H9 (cell line): ENCODE measurements at regions not wholly inside any gene's neighbourhood (a gene's known extent, or its start where the extent isn't known, plus 50 kb on each side); places are given as distances from the start of the nearest gene placed in this dataset.

Source experiments
- DNase-seq: peaks from one replicate; pipeline ENCODE4 v3.0.0-alpha.2; 2017
- H2AFZ ChIP-seq: one replicate; pipeline ENCODE4 v1.6.1; 2013; ENCODE audit warnings: mild to moderate bottlenecking, low read length, control low read depth, moderate library complexity
- H2AK5ac ChIP-seq: 2 replicates; pipeline ENCODE4 v1.6.1; 2013; ENCODE audit warnings: low read length, control low read depth, mixed read lengths; ENCODE audit not compliant: insufficient read length
- H2BK120ac ChIP-seq: one replicate; pipeline ENCODE4 v1.6.1; 2013; ENCODE audit warnings: low read depth, mild to moderate bottlenecking, low read length, control low read depth, inconsistent platforms; ENCODE audit not compliant: poor library complexity, severe bottlenecking
- H2BK12ac ChIP-seq: 2 replicates; pipeline ENCODE4 v1.6.1; 2013; ENCODE audit warnings: low read length, control low read depth, mixed read lengths, low read depth; ENCODE audit not compliant: insufficient read length
- H2BK15ac ChIP-seq: 2 replicates; pipeline ENCODE4 v1.6.1; 2013; ENCODE audit warnings: low read depth, low read length, control low read depth
- H2BK20ac ChIP-seq: one replicate; pipeline ENCODE4 v1.6.1; 2013; ENCODE audit warnings: low read depth, mild to moderate bottlenecking, low read length, control low read depth, inconsistent platforms; ENCODE audit not compliant: poor library complexity, severe bottlenecking
- H2BK5ac ChIP-seq: 2 replicates; pipeline ENCODE4 v1.6.1; 2013; ENCODE audit warnings: low read length, control low read depth, mixed read lengths; ENCODE audit not compliant: insufficient read length
- H3K14ac ChIP-seq: 2 replicates; pipeline ENCODE4 v1.6.1; 2013; ENCODE audit warnings: low read length, control low read depth; ENCODE audit not compliant: insufficient read depth
- H3K18ac ChIP-seq: 2 replicates; pipeline ENCODE4 v1.6.1; 2013; ENCODE audit warnings: low read depth, mild to moderate bottlenecking, mixed read lengths, low read length, control low read depth; ENCODE audit not compliant: insufficient read length
- H3K23ac ChIP-seq: 2 replicates; pipeline ENCODE4 v1.6.1; 2013; ENCODE audit warnings: low read length, control low read depth, mixed read lengths, low read depth; ENCODE audit not compliant: insufficient read length
- H3K23me2 ChIP-seq: 2 replicates; pipeline ENCODE4 v1.6.1; 2013; ENCODE audit warnings: low read depth, mild to moderate bottlenecking, mixed read lengths, low read length, control low read depth; ENCODE audit not compliant: insufficient read length, poor library complexity, severe bottlenecking
- H3K27ac ChIP-seq: 2 replicates; pipeline ENCODE4 v1.5.1; 2013; ENCODE audit warnings: low read length, control low read depth, mixed read lengths, low read depth; ENCODE audit not compliant: insufficient read length
- H3K27me3 ChIP-seq: 2 replicates; pipeline ENCODE4 v1.6.1; 2013; ENCODE audit warnings: low read length, control low read depth, inconsistent platforms; ENCODE audit not compliant: insufficient read depth
- H3K4ac ChIP-seq: 2 replicates; pipeline ENCODE4 v1.6.1; 2013; ENCODE audit warnings: low read depth, mild to moderate bottlenecking, control low read depth, inconsistent platforms, low read length, moderate library complexity
- H3K4me1 ChIP-seq: 2 replicates; pipeline ENCODE4 v1.6.1; 2013; ENCODE audit warnings: low read length, control low read depth, inconsistent platforms; ENCODE audit not compliant: insufficient read depth
- H3K4me2 ChIP-seq: 2 replicates; pipeline ENCODE4 v1.6.1; 2013; ENCODE audit warnings: low read length, control low read depth, mixed read lengths; ENCODE audit not compliant: insufficient read length, insufficient read depth
- H3K56ac ChIP-seq: 2 replicates; pipeline ENCODE4 v1.6.1; 2013; ENCODE audit warnings: low read depth, mild to moderate bottlenecking, mixed read lengths, low read length, control low read depth; ENCODE audit not compliant: insufficient read length
- H3K79me1 ChIP-seq: 2 replicates; pipeline ENCODE4 v1.6.1; 2013; ENCODE audit warnings: low read depth, mild to moderate bottlenecking, moderate library complexity, low read length, control low read depth, inconsistent platforms; ENCODE audit not compliant: insufficient read depth, poor library complexity, severe bottlenecking
- H3K79me2 ChIP-seq: 2 replicates; pipeline ENCODE4 v1.6.1; 2013; ENCODE audit warnings: low read length, control low read depth, inconsistent platforms; ENCODE audit not compliant: insufficient read depth
- H3K9ac ChIP-seq: 2 replicates; pipeline ENCODE4 v1.6.1; 2013; ENCODE audit warnings: low read length, control low read depth, mixed read lengths; ENCODE audit not compliant: insufficient read length; ENCODE audit errors: extremely low read depth
- H3K9me3 ChIP-seq: one replicate; pipeline ENCODE4 v1.6.1; 2013; ENCODE audit warnings: low read depth, low read length, inconsistent platforms; ENCODE audit not compliant: control insufficient read depth
- H3T11ph ChIP-seq: one replicate; pipeline ENCODE4 v1.6.1; 2013; ENCODE audit warnings: mild to moderate bottlenecking, low read length, control low read depth, inconsistent platforms
- H4K20me1 ChIP-seq: one replicate; pipeline ENCODE4 v1.6.1; 2013; ENCODE audit not compliant: control insufficient read depth, insufficient read length, insufficient read depth
- H4K5ac ChIP-seq: 2 replicates; pipeline ENCODE4 v1.6.1; 2013; ENCODE audit warnings: low read depth, mild to moderate bottlenecking, mixed read lengths, low read length, control low read depth; ENCODE audit not compliant: insufficient read length
- H4K8ac ChIP-seq: replicated peaks from 2 replicates; pipeline ENCODE4 v1.6.1; 2013; ENCODE audit warnings: low read length, control low read depth, mixed read lengths, low read depth; ENCODE audit not compliant: insufficient read length
- H4K91ac ChIP-seq: 2 replicates; pipeline ENCODE4 v1.6.1; 2013; ENCODE audit warnings: low read depth, mild to moderate bottlenecking, moderate library complexity, mixed read lengths, low read length, control low read depth; ENCODE audit not compliant: insufficient read length
- H3K27ac Mint-ChIP-seq, 3 experiments: 2 replicates in 2 of 3; 3 replicates in 1 of 3; pipeline ENCODE4 v1.8.0; 2020 to 2021; ENCODE audit warnings: mixed read lengths in 3 of 3, mild to moderate bottlenecking in 1 of 3, moderate library complexity in 1 of 3
- H3K27me3 Mint-ChIP-seq: 2 replicates; pipeline ENCODE4 v1.8.0; 2021; ENCODE audit warnings: low read depth, mild to moderate bottlenecking, moderate library complexity, mixed read lengths
- H3K36me3 Mint-ChIP-seq, 3 experiments: 2 replicates in 2 of 3; 3 replicates in 1 of 3; pipeline ENCODE4 v1.8.0; 2020 to 2021; ENCODE audit warnings: low read depth in 3 of 3, mixed read lengths in 3 of 3; ENCODE audit not compliant: insufficient read depth in 1 of 3
- H3K4me1 Mint-ChIP-seq, 2 experiments: 2 replicates each; pipeline ENCODE4 v1.8.0; 2020; ENCODE audit warnings: mixed read lengths in 2 of 2
- H3K4me3 Mint-ChIP-seq, 2 experiments: 2 replicates in 1 of 2; 3 replicates in 1 of 2; pipeline ENCODE4 v1.8.0; 2020 to 2021; ENCODE audit warnings: mild to moderate bottlenecking in 2 of 2, mixed read lengths in 2 of 2, moderate library complexity in 1 of 2
- H3K9me3 Mint-ChIP-seq, 2 experiments: 2 replicates in 1 of 2; 3 replicates in 1 of 2; pipeline ENCODE4 v1.8.0; 2020; ENCODE audit warnings: mild to moderate bottlenecking in 2 of 2, mixed read lengths in 2 of 2, moderate library complexity in 1 of 2
- CTCF ChIP-seq: fragments of 200-600 bp; sonication (generic); conservative IDR thresholded peaks from 3 replicates; pipeline ENCODE4 v1.8.0; 2021; ENCODE audit warnings: antibody characterized with exemption, mild to moderate bottlenecking
- WGBS: extraction: QIAGEN DNeasy Blood & Tissue Kit; methylation state at CpG from one replicate; pipeline ENCODE4 v1.1.7; 2013; ENCODE audit warnings: missing lambda C conversion rate, low lambda C conversion rate, mixed read lengths; ENCODE audit not compliant: insufficient read length; ENCODE audit errors: extremely low coverage; 5-methylcytosine and 5-hydroxymethylcytosine counted together

- no peak for DNase-seq
- no peak overlapping the region for H4K5ac ChIP-seq
- no peaks in the 10 kb centered on the region for H3K79me1 ChIP-seq
- H3K4me1 ChIP-seq: no peaks in the 10 kb centered on the region
- H3K23ac ChIP-seq: no peak overlapping the region
- no peak overlapping the region for H2AFZ ChIP-seq
- H2BK5ac ChIP-seq: no peak overlapping the region
- no peak overlapping the region for H3T11ph ChIP-seq
- H3K4me2 ChIP-seq: no peak overlapping the region
- H4K91ac ChIP-seq: no peak overlapping the region
- H2BK120ac ChIP-seq: no peak overlapping the region
- H3K4ac ChIP-seq: no peak overlapping the region
- no peak overlapping the region for H3K9ac ChIP-seq
- H3K14ac ChIP-seq: no peak overlapping the region
- Mint-ChIP-seq H3K4me3 (no peak overlapping the region), H3K9me3 (peaks cover 82 to 93% of the 10 kb centered on the region in 2 experiments), H3K27me3 (peaks cover 3% of the 10 kb centered on the region; the same call in 1 of the 2 replicates), H3K36me3 (peaks cover 0 to 22% (median 5%) of the 10 kb centered on the region in 3 experiments; a peak in 5 of 7 replicates), H3K4me1 (no peaks in the 10 kb centered on the region), H3K27ac (no peak overlapping the region)
- no peak overlapping the region for H2BK15ac ChIP-seq
- no peak overlapping the region for H4K8ac ChIP-seq
- H3K18ac ChIP-seq: no peak overlapping the region
- H3K27me3 ChIP-seq: no peaks in the 10 kb centered on the region
- no peaks in the 10 kb centered on the region for H4K20me1 ChIP-seq
- H3K56ac ChIP-seq: no peak overlapping the region
- no CpG with 5 or more reads among the region's 9 CpGs for WGBS
- H3K23me2 ChIP-seq: no peaks in the 10 kb centered on the region
- no peaks in the 10 kb centered on the region for H3K79me2 ChIP-seq
- TF ChIP-seq CTCF: no peak
- H3K27ac ChIP-seq: no peak overlapping the region
- H2AK5ac ChIP-seq: no peak overlapping the region
- H2BK20ac ChIP-seq: no peak overlapping the region
- peaks cover 88% of the 10 kb centered on the region for H3K9me3 ChIP-seq
- H2BK12ac ChIP-seq: no peak overlapping the region
Observed at GRCh38 chr14:105899071-105899641, 372.8 kb downstream of the TMEM121 start.
